ENCODE measurements at regions not wholly inside any gene's neighbourhood (a gene's known extent, or its start where the extent isn't known, plus 50 kb on each side); places are given as distances from the start of the nearest gene placed in this dataset.

- TF ChIP-seq POLR2A (IDR thresholded peaks at IDR 0.05): no peak
- no peak for TF ChIP-seq CTCF (IDR thresholded peaks at IDR 0.05)
Measured at GRCh38 chrX:5632061-5632614, 596.5 kb downstream of the NLGN4X start.

Data from lower leg skin (tissue), 3 donors.